ENCODE measurements at regions not wholly inside any gene's neighbourhood (a gene's known extent, or its start where the extent isn't known, plus 50 kb on each side); places are given as distances from the start of the nearest gene placed in this dataset.
"Not testable (repeated sequence)": the region's sequence is repeated elsewhere in the genome, so short reads cannot be mapped to it uniquely, and the experiment has no call there.

- H3K27me3 Mint-ChIP-seq (ENCODE audit: low read depth); DNase-seq (ENCODE audit: low spot score); H3K27ac Mint-ChIP-seq; H3K4me3 Mint-ChIP-seq (ENCODE audit: low read depth); H3K36me3 Mint-ChIP-seq (ENCODE audit: low read depth); H3K4me1 Mint-ChIP-seq (ENCODE audit: low read depth); intact Hi-C loops (cut with micrococcal nuclease): not testable (repeated sequence)
- peaks cover 27% of the 10 kb centered on the region for H3K9me3 Mint-ChIP-seq
Measured at GRCh38 chr5:28596707-28597106, 1558.3 kb upstream of the CDH9 start.

GRCh38 chr5:28580616-28581015 lies 1542.2 kb upstream of the CDH9 start:
- intact Hi-C loops (cut with micrococcal nuclease), result no loop called here
- Mint-ChIP-seq H3K27me3 (ENCODE audit: low read depth) (no peaks in the 10 kb centered on the region), H3K4me3 (ENCODE audit: low read depth) (no peak overlapping the region), H3K36me3 (ENCODE audit: low read depth) (no peaks in the 10 kb centered on the region), H3K4me1 (ENCODE audit: low read depth) (no peaks in the 10 kb centered on the region), H3K27ac (no peak overlapping the region), H3K9me3 (peaks cover 60% of the 10 kb centered on the region)
- no peak for DNase-seq (ENCODE audit: low spot score)

GRCh38 chr5:28576022-28576421 lies 1537.6 kb upstream of the CDH9 start:
- no peak for DNase-seq (ENCODE audit: low spot score)
- H3K27ac Mint-ChIP-seq, result no peak overlapping the region
- H3K4me3 Mint-ChIP-seq (ENCODE audit: low read depth), result no peak overlapping the region
- no peaks in the 10 kb centered on the region for H3K36me3 Mint-ChIP-seq (ENCODE audit: low read depth)
- intact Hi-C loops (cut with micrococcal nuclease), result no loop called here
- no peaks in the 10 kb centered on the region for H3K27me3 Mint-ChIP-seq (ENCODE audit: low read depth)
- H3K4me1 Mint-ChIP-seq (ENCODE audit: low read depth), result no peaks in the 10 kb centered on the region
- H3K9me3 Mint-ChIP-seq, result peaks cover 64% of the 10 kb centered on the region

GRCh38 chr5:28575368-28575767 lies 1537.0 kb upstream of the CDH9 start:
- H3K36me3 Mint-ChIP-seq (ENCODE audit: low read depth), result no peaks in the 10 kb centered on the region
- H3K27ac Mint-ChIP-seq, result no peak overlapping the region
- no peaks in the 10 kb centered on the region for H3K27me3 Mint-ChIP-seq (ENCODE audit: low read depth)
- no peak for DNase-seq (ENCODE audit: low spot score)
- H3K4me3 Mint-ChIP-seq (ENCODE audit: low read depth), result no peak overlapping the region
- H3K4me1 Mint-ChIP-seq (ENCODE audit: low read depth), result no peaks in the 10 kb centered on the region
- H3K9me3 Mint-ChIP-seq, result peaks cover 59% of the 10 kb centered on the region
- intact Hi-C loops (cut with micrococcal nuclease), result no loop called here

- Mint-ChIP-seq H3K4me3 (ENCODE audit: low read depth) (no peak overlapping the region), H3K36me3 (ENCODE audit: low read depth) (no peaks in the 10 kb centered on the region), H3K27ac (no peak overlapping the region), H3K27me3 (ENCODE audit: low read depth) (no peaks in the 10 kb centered on the region), H3K9me3 (peaks cover 52% of the 10 kb centered on the region), H3K4me1 (ENCODE audit: low read depth) (no peaks in the 10 kb centered on the region)
- intact Hi-C loops (cut with micrococcal nuclease), result no loop called here
- no peak for DNase-seq (ENCODE audit: low spot score)
Measured at GRCh38 chr5:28574606-28575005, 1536.2 kb upstream of the CDH9 start.

GRCh38 chr5:28567048-28567447 lies 1528.7 kb upstream of the CDH9 start:
- Mint-ChIP-seq H3K27ac (no peak overlapping the region), H3K4me3 (ENCODE audit: low read depth) (no peak overlapping the region), H3K27me3 (ENCODE audit: low read depth) (no peaks in the 10 kb centered on the region), H3K36me3 (ENCODE audit: low read depth) (no peaks in the 10 kb centered on the region), H3K9me3 (peaks cover 33% of the 10 kb centered on the region), H3K4me1 (ENCODE audit: low read depth) (no peaks in the 10 kb centered on the region)
- DNase-seq (ENCODE audit: low spot score), result no peak
- intact Hi-C loops (cut with micrococcal nuclease), result no loop called here

- Mint-ChIP-seq H3K9me3 (peaks cover 48% of the 10 kb centered on the region), H3K4me3 (ENCODE audit: low read depth) (no peak overlapping the region), H3K4me1 (ENCODE audit: low read depth) (no peaks in the 10 kb centered on the region), H3K27ac (no peak overlapping the region), H3K27me3 (ENCODE audit: low read depth) (no peaks in the 10 kb centered on the region), H3K36me3 (ENCODE audit: low read depth) (no peaks in the 10 kb centered on the region)
- intact Hi-C loops (cut with micrococcal nuclease), result no loop called here
- no peak for DNase-seq (ENCODE audit: low spot score)
Measured at GRCh38 chr5:28561522-28561921, 1523.1 kb upstream of the CDH9 start.

GRCh38 chr5:28558196-28558595 lies 1519.8 kb upstream of the CDH9 start:
- DNase-seq (ENCODE audit: low spot score), result no peak
- intact Hi-C loops (cut with micrococcal nuclease), result no loop called here
- Mint-ChIP-seq H3K9me3 (peaks cover 52% of the 10 kb centered on the region), H3K36me3 (ENCODE audit: low read depth) (no peaks in the 10 kb centered on the region), H3K4me1 (ENCODE audit: low read depth) (no peaks in the 10 kb centered on the region), H3K27ac (no peak overlapping the region), H3K4me3 (ENCODE audit: low read depth) (no peak overlapping the region), H3K27me3 (ENCODE audit: low read depth) (no peaks in the 10 kb centered on the region)

GRCh38 chr5:28557114-28557513 lies 1518.7 kb upstream of the CDH9 start:
- Mint-ChIP-seq H3K4me1 (ENCODE audit: low read depth) (no peaks in the 10 kb centered on the region), H3K27ac (no peak overlapping the region), H3K4me3 (ENCODE audit: low read depth) (no peak overlapping the region), H3K9me3 (peaks cover 55% of the 10 kb centered on the region), H3K27me3 (ENCODE audit: low read depth) (no peaks in the 10 kb centered on the region), H3K36me3 (ENCODE audit: low read depth) (no peaks in the 10 kb centered on the region)
- DNase-seq (ENCODE audit: low spot score), result no peak
- intact Hi-C loops (cut with micrococcal nuclease), result no loop called here

- Mint-ChIP-seq H3K27me3 (ENCODE audit: low read depth) (no peaks in the 10 kb centered on the region), H3K36me3 (ENCODE audit: low read depth) (no peaks in the 10 kb centered on the region), H3K4me1 (ENCODE audit: low read depth) (no peaks in the 10 kb centered on the region), H3K27ac (no peak overlapping the region), H3K9me3 (peaks cover 43% of the 10 kb centered on the region), H3K4me3 (ENCODE audit: low read depth) (no peak overlapping the region)
- no peak for DNase-seq (ENCODE audit: low spot score)
- intact Hi-C loops (cut with micrococcal nuclease), result no loop called here
Measured at GRCh38 chr5:28549588-28549987, 1511.2 kb upstream of the CDH9 start.

DNA sequence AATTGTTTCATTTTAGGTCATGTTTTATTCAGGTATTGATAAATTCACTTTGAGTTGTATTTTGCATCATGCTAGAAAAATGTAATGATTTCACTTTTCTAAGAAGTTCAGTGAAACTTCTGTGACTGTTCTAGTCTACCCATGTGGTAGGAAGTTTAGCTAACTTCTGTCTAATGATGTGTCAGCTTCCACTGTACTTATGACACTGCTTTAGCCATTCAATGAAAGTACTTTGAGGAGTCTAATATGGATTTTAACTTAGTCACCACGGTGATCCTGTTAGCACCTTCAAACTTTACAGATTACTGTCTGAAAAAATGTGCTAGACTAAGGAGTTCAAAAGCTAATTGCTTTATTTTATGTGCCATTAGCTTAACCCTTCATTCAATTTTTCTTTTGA lies 1510.5 kb upstream of the CDH9 start:
- Mint-ChIP-seq H3K36me3 (ENCODE audit: low read depth) (no peaks in the 10 kb centered on the region), H3K4me3 (ENCODE audit: low read depth) (no peak overlapping the region), H3K9me3 (peaks cover 37% of the 10 kb centered on the region), H3K4me1 (ENCODE audit: low read depth) (no peaks in the 10 kb centered on the region), H3K27ac (no peak overlapping the region), H3K27me3 (ENCODE audit: low read depth) (no peaks in the 10 kb centered on the region)
- intact Hi-C loops (cut with micrococcal nuclease), result no loop called here
- no peak for DNase-seq (ENCODE audit: low spot score)

GRCh38 chr5:28544501-28544900 lies 1506.1 kb upstream of the CDH9 start:
- Mint-ChIP-seq H3K4me1 (ENCODE audit: low read depth) (no peaks in the 10 kb centered on the region), H3K9me3 (peaks cover 33% of the 10 kb centered on the region), H3K4me3 (ENCODE audit: low read depth) (no peak overlapping the region), H3K27me3 (ENCODE audit: low read depth) (no peaks in the 10 kb centered on the region), H3K36me3 (ENCODE audit: low read depth) (no peaks in the 10 kb centered on the region), H3K27ac (no peak overlapping the region)
- intact Hi-C loops (cut with micrococcal nuclease), result no loop called here
- DNase-seq (ENCODE audit: low spot score), result no peak

DNA sequence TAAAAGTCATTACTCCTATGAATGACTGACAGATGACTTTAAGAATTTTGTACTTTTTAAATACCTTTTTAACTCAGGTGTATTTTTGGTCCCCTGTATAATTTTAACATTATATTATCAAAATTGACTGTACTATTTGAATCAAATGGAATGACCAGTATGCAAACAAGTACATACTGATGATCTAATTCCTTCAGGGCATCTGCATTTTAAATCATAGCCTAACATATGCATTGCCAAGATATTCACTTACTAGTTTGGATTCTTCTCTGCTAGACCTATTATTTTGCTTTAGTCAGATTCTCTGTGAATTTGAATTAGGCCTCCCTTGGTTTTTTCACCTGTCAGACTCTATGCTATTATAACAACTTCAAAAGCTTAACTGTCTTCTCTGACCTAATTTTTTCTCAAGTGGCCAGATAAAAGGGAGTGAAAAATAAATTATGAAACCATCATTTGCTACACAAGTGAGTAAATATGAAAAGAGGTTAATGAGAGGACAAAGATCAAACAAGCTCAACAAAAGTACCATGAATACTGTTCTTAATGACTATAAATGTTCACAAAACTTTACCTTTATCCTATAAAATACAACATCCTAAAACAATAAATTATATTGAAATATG lies 1505.2 kb upstream of the CDH9 start:
- H3K27ac Mint-ChIP-seq, result no peak overlapping the region
- no peaks in the 10 kb centered on the region for H3K36me3 Mint-ChIP-seq (ENCODE audit: low read depth)
- no peaks in the 10 kb centered on the region for H3K4me1 Mint-ChIP-seq (ENCODE audit: low read depth)
- DNase-seq (ENCODE audit: low spot score), result no peak
- intact Hi-C loops (cut with micrococcal nuclease), result no loop called here
- peaks cover 32% of the 10 kb centered on the region for H3K9me3 Mint-ChIP-seq
- H3K27me3 Mint-ChIP-seq (ENCODE audit: low read depth), result no peaks in the 10 kb centered on the region
- H3K4me3 Mint-ChIP-seq (ENCODE audit: low read depth), result no peak overlapping the region

GRCh38 chr5:28542987-28543386 lies 1504.6 kb upstream of the CDH9 start:
- no peak for DNase-seq (ENCODE audit: low spot score)
- H3K9me3 Mint-ChIP-seq, result peaks cover 32% of the 10 kb centered on the region
- no peaks in the 10 kb centered on the region for H3K36me3 Mint-ChIP-seq (ENCODE audit: low read depth)
- intact Hi-C loops (cut with micrococcal nuclease), result no loop called here
- no peaks in the 10 kb centered on the region for H3K4me1 Mint-ChIP-seq (ENCODE audit: low read depth)
- H3K27ac Mint-ChIP-seq, result no peak overlapping the region
- no peak overlapping the region for H3K4me3 Mint-ChIP-seq (ENCODE audit: low read depth)
- no peaks in the 10 kb centered on the region for H3K27me3 Mint-ChIP-seq (ENCODE audit: low read depth)
